ENCODE measurements at regions not wholly inside any gene's neighbourhood (a gene's known extent, or its start where the extent isn't known, plus 50 kb on each side); places are given as distances from the start of the nearest gene placed in this dataset.

DNA sequence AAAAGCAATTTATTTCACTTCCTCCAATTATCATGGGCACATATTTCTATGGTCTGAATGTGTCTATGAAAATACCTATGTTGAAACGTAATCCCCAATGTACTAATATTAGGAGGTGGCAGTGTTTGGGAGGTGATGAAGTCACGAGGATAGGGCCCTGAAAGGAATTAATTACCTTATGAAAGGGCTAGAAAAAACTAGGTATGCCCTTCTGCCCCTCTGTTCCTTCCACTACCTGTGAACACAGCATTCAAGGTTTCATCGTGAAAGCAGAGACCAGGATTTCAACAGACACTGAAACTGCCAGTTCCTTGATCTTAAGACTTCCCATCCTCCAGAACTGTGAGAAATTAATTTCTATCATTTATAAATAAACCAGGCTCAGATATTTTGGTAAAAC, 1037.1 kb upstream of the C9orf72 start:
- no peak for DNase-seq
- POLR2A ChIA-PET: no interaction called here
- Mint-ChIP-seq H3K4me1 (no peaks in the 10 kb centered on the region), H3K4me3 (no peak overlapping the region), H3K36me3 (no peaks in the 10 kb centered on the region), H3K9me3 (peaks cover 0 to 11% (median 0%) of the 10 kb centered on the region in 9 donors), H3K27me3 (no peaks in the 10 kb centered on the region), H3K27ac (no peak overlapping the region)
- no peak for ATAC-seq

DNA sequence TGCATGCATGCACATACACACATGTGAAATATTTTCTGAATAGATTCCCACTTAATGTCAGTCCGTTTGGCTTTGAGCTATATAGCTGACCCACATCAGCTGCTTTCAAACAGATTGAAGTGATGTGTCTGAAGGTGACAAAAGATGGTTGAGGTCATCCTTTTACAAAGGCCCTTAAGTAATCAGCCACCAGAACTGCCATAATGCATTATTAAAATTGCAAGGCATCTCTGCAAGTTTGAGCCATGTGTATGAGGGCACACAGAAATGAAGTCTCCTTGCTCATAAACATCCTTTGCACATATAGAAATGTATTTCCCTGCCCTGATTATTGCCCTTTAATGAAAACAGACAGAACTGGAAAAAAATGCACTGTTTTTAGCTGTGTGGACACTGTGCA, 1043.0 kb upstream of the C9orf72 start:
- no peak overlapping the region for H3K4me3 Mint-ChIP-seq
- ATAC-seq: no peak
- H3K36me3 Mint-ChIP-seq: no peaks in the 10 kb centered on the region
- no peaks in the 10 kb centered on the region for H3K4me1 Mint-ChIP-seq
- H3K9me3 Mint-ChIP-seq: peaks cover 0 to 18% (median 0%) of the 10 kb centered on the region in 9 donors
- no peak overlapping the region for H3K27ac Mint-ChIP-seq
- POLR2A ChIA-PET: no interaction called here
- no peak for DNase-seq
- no peaks in the 10 kb centered on the region for H3K27me3 Mint-ChIP-seq

DNA sequence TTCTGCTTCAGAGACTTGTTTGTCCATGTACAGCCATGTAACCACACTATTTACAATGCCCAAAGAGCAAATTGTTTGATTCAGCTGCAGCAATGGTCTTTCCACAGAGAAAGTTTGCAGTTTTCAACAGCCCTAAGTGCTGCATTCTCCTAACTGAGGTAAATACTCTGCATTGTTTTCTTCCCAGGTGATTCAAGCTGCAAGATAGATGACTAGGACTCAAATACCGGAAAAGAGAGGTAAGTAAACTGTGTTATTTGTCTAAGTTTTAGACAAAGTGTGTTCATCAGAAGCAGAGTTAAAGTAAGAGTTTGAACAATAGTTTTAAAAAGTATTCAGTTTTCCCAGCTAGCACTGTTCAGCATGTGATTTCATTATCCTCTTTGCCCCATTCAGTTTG, 1046.7 kb upstream of the C9orf72 start:
- DNase-seq: no peak
- H3K4me3 Mint-ChIP-seq: no peak overlapping the region

DNA sequence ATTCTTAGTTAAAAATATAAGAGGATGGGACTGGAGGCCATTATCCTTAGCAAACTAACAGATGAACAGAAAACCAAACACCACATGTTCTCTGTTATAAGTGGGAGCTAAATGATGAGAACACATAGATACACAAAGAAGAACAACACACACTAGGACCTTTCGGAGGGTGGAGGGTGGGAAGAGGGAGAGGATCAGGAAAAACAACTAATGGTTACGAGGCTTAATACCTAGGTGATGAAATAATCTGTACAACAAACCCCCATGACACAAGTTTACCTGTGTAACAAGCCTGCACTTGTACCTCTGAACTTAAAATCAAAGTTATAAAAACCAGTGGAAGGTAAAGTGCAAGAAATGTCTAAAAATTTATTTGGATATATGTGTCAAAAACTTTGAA, 1047.4 kb upstream of the C9orf72 start:
- Mint-ChIP-seq H3K4me3 (no peak overlapping the region), H3K4me1 (no peaks in the 10 kb centered on the region), H3K36me3 (no peaks in the 10 kb centered on the region), H3K27me3 (no peaks in the 10 kb centered on the region), H3K9me3 (peaks cover 0 to 18% (median 3%) of the 10 kb centered on the region in 9 donors), H3K27ac (no peak overlapping the region)
- POLR2A ChIA-PET: no interaction called here
- ATAC-seq (no peak), DNase-seq (no peak)

More for the DNA sequence above, 1046.7 kb upstream of the C9orf72 start:
- Mint-ChIP-seq H3K9me3 (peaks cover 0 to 18% (median 3%) of the 10 kb centered on the region in 9 donors), H3K4me1 (no peaks in the 10 kb centered on the region), H3K27ac (no peak overlapping the region), H3K36me3 (no peaks in the 10 kb centered on the region), H3K27me3 (no peaks in the 10 kb centered on the region)
- ATAC-seq: no peak
- POLR2A ChIA-PET: no interaction called here

DNA sequence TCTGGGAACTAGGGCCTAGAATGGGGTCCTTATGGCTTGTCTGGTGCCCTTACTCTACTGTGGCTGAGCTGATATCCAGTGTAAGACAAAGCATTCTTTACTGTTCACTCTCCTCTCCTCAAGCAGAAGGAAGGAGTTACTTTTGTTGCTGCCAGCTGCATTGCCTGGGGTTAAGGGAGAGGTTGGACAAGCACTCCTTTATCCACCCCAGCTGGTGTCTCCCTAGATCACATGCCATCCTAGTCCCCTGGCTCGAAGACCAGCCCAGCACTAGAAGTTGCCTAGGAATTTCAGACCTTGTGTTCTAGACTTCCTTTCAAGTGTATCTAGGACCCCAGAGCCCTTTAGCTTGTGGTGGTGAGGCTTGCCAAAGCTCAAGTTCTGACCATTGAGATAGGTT, 1051.5 kb upstream of the C9orf72 start:
- Mint-ChIP-seq H3K4me1 (no peaks in the 10 kb centered on the region), H3K27me3 (no peaks in the 10 kb centered on the region), H3K9me3 (peaks cover 0 to 13% (median 3%) of the 10 kb centered on the region in 9 donors), H3K4me3 (no peak overlapping the region), H3K36me3 (no peaks in the 10 kb centered on the region), H3K27ac (no peak overlapping the region)
- DNase-seq (no peak), ATAC-seq (no peak)
- POLR2A ChIA-PET: no interaction called here

DNA sequence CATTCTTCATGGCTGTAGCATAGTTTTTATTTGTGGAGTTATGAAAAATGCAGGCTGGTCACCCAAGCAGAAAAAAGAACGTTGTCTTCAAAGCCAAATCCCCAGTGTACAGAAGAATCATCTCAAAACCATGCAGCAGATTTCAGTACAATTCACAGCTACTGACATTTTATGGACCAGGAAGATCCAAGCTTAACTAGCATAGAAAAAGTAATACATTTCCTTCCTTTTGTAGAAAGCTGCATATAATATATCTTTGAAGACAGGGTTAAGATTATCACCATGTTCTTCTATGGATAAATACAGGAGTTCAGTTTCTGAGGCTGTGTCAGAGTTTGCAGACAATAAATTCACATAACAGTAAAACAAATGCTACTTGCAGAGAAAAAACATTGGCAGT, 1054.8 kb upstream of the C9orf72 start:
- H3K27me3 Mint-ChIP-seq: no peaks in the 10 kb centered on the region
- DNase-seq: no peak
- H3K9me3 Mint-ChIP-seq: peaks cover 0 to 18% (median 6%) of the 10 kb centered on the region in 9 donors
- H3K27ac Mint-ChIP-seq: no peak overlapping the region
- POLR2A ChIA-PET: no interaction called here
- no peak overlapping the region for H3K4me3 Mint-ChIP-seq
- H3K36me3 Mint-ChIP-seq: no peaks in the 10 kb centered on the region
- H3K4me1 Mint-ChIP-seq: no peaks in the 10 kb centered on the region
- no peak for ATAC-seq

DNA sequence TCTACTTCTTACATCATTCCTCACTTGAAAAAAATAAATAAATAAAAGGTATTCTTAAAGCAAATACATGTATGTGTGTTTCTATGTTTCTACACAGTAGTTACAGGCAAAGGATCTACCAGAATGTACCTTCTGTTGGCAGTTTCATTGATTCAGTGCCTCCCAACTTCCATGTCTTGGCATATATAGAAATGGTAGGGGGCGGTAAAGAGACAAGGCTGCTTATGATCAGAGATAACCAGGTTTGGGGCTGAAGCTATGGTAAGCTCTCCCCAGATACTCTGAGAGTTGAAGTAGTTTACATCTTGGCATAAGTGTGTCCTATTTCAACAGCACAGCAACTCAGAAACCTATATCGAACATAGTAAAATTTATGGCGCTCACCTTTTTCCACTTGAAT, 1075.4 kb upstream of the C9orf72 start:
- Mint-ChIP-seq H3K9me3 (peaks cover 0 to 11% (median 4%) of the 10 kb centered on the region in 9 donors), H3K27ac (no peak overlapping the region), H3K36me3 (no peaks in the 10 kb centered on the region), H3K4me1 (no peaks in the 10 kb centered on the region), H3K27me3 (no peaks in the 10 kb centered on the region), H3K4me3 (no peak overlapping the region)
- DNase-seq (no peak), ATAC-seq (no peak)
- POLR2A ChIA-PET: no interaction called here

DNA sequence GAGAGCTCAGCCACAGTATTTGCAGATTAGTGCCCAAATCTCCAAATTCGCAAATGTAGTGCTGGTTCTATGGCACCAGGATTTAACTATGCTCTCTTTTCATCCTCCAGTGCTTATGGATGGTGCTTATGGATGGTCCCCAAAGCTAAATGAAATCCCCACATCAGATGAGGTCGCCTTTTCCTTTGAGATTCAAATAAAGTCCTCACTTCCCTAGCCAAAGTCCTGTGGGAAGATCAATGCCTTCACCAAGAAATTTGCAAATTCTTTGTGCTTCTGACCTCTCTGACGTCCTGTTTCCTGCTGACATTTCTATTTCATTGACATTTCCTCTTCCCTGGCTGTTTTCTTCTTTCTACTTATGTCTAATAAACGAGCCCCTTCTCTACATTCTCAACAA, 1077.0 kb upstream of the C9orf72 start:
- no peaks in the 10 kb centered on the region for H3K36me3 Mint-ChIP-seq
- no peak for ATAC-seq
- H3K4me1 Mint-ChIP-seq: no peaks in the 10 kb centered on the region
- H3K27me3 Mint-ChIP-seq: no peaks in the 10 kb centered on the region
- POLR2A ChIA-PET: no interaction called here
- peaks cover 0 to 5% (median 0%) of the 10 kb centered on the region in 9 donors for H3K9me3 Mint-ChIP-seq
- no peak overlapping the region for H3K27ac Mint-ChIP-seq
- no peak overlapping the region for H3K4me3 Mint-ChIP-seq
- DNase-seq: no peak

DNA sequence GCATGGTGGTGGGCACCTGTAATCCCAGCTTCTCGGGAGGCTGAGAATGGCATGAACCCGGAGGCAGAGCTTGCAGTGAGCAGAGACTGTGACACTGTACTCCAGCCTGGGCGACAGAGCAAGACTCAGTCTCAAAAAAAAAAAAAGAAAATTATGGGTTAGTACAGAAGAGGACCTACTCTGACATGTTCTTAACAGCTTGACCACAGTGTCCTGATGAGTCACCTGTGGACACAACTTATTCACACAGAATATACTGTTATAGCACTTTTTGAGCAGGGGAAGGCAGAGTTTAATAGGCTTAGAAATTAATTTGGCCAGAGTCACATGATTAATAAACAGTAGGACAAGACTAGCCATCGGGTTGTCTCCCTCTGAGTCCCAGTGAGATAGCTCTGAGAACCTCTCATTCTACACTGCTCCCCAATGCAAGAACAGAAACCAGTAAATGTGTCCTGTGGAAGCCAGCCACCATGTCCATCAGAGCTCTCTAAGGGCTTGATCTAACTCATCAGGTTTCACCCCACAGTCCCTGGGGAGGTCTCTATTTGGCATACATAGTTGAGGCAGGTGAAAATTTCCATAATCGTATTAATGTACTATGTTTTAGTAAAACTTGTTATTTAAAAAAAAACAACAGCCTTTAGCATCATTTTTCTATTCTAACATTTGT, 1077.9 kb upstream of the C9orf72 start:
- no peak overlapping the region for H3K4me3 Mint-ChIP-seq
- no peak for ATAC-seq
- no peak for DNase-seq
- peaks cover 0 to 3% (median 0%) of the 10 kb centered on the region in 9 donors for H3K9me3 Mint-ChIP-seq
- POLR2A ChIA-PET: no interaction called here
- H3K36me3 Mint-ChIP-seq: no peaks in the 10 kb centered on the region
- no peaks in the 10 kb centered on the region for H3K4me1 Mint-ChIP-seq
- H3K27me3 Mint-ChIP-seq: no peaks in the 10 kb centered on the region
- H3K27ac Mint-ChIP-seq: no peak overlapping the region

DNA sequence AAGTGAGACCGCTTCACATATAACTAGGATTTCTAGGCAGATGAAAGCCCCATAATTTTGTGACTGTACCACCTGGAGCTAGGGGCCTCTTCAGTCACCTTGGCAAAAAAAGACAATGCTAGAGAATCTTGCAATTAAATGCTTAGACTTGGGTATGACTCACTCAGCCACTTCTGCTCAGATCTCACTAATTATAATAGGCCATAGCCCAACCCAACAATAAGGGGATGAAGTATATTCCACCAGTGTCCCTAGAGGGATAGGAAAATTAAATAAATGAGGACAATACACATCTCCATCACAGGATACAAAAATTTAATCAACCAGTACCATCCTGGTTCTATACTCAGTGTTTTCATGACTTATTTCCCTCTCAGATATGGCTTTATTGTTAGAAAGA, 1079.9 kb upstream of the C9orf72 start:
- no peaks in the 10 kb centered on the region for H3K4me1 Mint-ChIP-seq
- H3K36me3 Mint-ChIP-seq: no peaks in the 10 kb centered on the region
- no peak overlapping the region for H3K4me3 Mint-ChIP-seq
- ATAC-seq (no peak), DNase-seq (no peak)
- H3K27me3 Mint-ChIP-seq: no peaks in the 10 kb centered on the region
- H3K9me3 Mint-ChIP-seq: peaks cover 0 to 5% (median 0%) of the 10 kb centered on the region in 9 donors
- H3K27ac Mint-ChIP-seq: no peak overlapping the region
- POLR2A ChIA-PET: no interaction called here

DNA sequence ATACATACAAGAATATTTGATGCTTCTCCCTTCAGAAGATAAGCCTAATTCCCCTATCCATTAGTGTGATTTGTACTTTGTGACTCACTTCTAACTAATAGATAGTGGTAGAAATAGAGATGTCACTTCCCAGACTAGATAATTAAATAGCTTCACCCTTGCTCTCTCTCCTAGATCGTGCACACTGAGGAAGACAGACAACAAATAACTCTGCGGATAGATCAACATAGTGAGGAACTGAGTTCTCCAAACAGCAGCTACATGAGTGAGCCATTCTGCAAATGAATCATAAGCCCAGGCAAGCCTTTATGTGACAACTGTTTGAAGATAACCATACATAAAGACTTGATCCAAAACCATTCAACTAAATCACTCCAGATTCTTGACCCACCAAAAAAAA, 1083.4 kb upstream of the C9orf72 start:
- peaks cover 0 to 5% (median 0%) of the 10 kb centered on the region in 9 donors for H3K9me3 Mint-ChIP-seq
- DNase-seq: no peak
- no peaks in the 10 kb centered on the region for H3K36me3 Mint-ChIP-seq
- ATAC-seq: no peak
- no peaks in the 10 kb centered on the region for H3K27me3 Mint-ChIP-seq
- POLR2A ChIA-PET: no interaction called here
- H3K4me1 Mint-ChIP-seq: no peaks in the 10 kb centered on the region
- H3K4me3 Mint-ChIP-seq: no peak overlapping the region
- no peak overlapping the region for H3K27ac Mint-ChIP-seq

DNA sequence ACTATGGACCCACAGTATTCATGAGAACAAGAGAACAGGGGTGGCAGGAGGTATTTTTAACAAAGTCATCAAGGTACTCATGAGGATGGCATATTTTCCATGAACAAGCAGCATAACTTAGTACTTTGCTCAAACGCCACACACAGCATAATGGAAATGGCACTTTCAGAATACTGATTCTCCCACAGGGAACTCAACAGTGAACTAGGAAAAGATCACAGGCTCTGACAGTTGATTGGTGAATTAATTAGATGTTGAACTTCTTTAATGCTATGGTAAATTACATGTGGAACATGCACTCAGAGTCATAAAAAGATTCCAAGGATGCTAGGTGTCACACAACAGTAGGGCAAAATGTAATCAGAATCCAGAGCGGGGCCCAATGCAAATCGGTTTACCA, 1088.6 kb upstream of the C9orf72 start:
- DNase-seq: no peak

DNA sequence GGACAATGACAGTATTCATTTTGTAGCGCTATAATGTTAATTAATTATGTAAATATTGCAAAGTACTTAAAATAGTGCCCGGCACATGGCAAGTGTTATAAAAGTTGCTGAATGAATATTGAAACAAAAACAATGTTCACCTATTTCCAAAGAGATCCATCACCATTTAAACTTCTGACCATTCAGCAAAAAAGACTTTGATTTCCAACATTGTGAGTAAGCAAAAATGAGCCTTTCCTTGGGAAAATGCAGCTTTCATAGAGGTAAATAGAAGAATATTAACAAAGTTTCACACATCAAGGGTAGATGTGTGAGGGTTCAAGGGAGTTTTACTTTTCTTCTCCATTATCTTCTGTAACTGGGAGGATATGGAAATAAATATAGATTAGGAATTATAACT, 1089.4 kb upstream of the C9orf72 start:
- no peaks in the 10 kb centered on the region for H3K4me1 Mint-ChIP-seq
- no peak overlapping the region for H3K27ac Mint-ChIP-seq
- no peak for ATAC-seq
- DNase-seq: no peak
- no peak overlapping the region for H3K4me3 Mint-ChIP-seq
- POLR2A ChIA-PET: no interaction called here
- H3K27me3 Mint-ChIP-seq: no peaks in the 10 kb centered on the region
- H3K36me3 Mint-ChIP-seq: no peaks in the 10 kb centered on the region
- peaks cover 0 to 8% (median 0%) of the 10 kb centered on the region in 9 donors for H3K9me3 Mint-ChIP-seq

More for the DNA sequence above, 1088.6 kb upstream of the C9orf72 start:
- ATAC-seq: no peak
- Mint-ChIP-seq H3K4me1 (no peaks in the 10 kb centered on the region), H3K27ac (no peak overlapping the region), H3K27me3 (no peaks in the 10 kb centered on the region), H3K9me3 (peaks cover 0 to 8% (median 0%) of the 10 kb centered on the region in 9 donors), H3K4me3 (no peak overlapping the region), H3K36me3 (no peaks in the 10 kb centered on the region)
- POLR2A ChIA-PET: no interaction called here

DNA sequence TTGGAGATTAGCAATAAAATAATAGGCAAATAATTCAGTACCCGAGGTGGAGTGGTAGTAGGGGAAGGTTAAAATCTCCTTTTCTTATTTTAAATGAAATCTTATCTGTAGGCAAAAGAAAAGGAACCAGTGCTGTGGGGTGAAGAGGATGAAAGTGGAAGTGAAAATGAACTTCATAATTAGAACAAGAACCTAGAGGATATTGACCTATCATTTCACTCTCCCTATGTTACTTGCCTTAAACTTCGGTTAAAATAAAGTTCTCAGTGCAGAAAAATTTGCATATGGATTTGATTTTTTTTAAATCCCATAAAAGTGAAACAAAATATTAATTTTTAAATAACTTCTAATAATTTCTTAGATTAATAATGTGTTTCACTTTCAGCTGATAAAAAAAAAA, 1094.9 kb upstream of the C9orf72 start:
- H3K4me3 Mint-ChIP-seq: no peak overlapping the region
- DNase-seq (no peak), ATAC-seq (no peak)
- peaks cover 0 to 8% (median 0%) of the 10 kb centered on the region in 9 donors for H3K9me3 Mint-ChIP-seq
- no peaks in the 10 kb centered on the region for H3K27me3 Mint-ChIP-seq
- POLR2A ChIA-PET: no interaction called here
- H3K36me3 Mint-ChIP-seq: no peaks in the 10 kb centered on the region
- no peak overlapping the region for H3K27ac Mint-ChIP-seq
- H3K4me1 Mint-ChIP-seq: no peaks in the 10 kb centered on the region

Measured in naive thymus-derived CD8-positive, alpha-beta T cell (primary cell).